ENCODE measurements at regions not wholly inside any gene's neighbourhood (a gene's known extent, or its start where the extent isn't known, plus 50 kb on each side); places are given as distances from the start of the nearest gene placed in this dataset.
A peak's percentile ranks its signal among the peaks of the same experiment; 100 is the strongest.

DNA sequence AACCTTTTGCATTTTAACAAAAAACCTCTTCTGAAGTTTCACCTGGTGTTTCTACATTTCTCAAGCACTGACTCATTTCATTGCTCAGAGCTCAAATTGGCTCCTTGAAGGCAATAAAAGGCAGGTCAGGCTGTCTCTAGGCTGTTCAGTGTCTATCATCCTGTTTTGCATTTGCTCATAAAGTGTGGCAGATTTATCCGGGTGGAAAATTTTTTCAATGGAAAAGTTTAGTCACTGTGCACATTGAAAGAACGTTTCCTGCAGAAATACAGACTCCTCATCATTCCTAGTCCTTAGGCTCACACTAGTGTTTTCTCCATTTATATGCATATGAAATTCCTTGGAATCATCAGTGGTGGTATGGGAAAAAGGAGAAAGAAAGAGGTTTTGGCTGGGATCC, 114.2 kb upstream of the DGKB start:
- peaks cover 4% of the 10 kb centered on the region for H3K4me1 ChIP-seq
- no peaks in the 10 kb centered on the region for H3K36me3 ChIP-seq
- H3K9me3 ChIP-seq, result no peaks in the 10 kb centered on the region
- TF ChIP-seq POLR2A (IDR thresholded peaks at IDR 0.05), result no peak
- no peak for TF ChIP-seq POLR2AphosphoS5 (IDR thresholded peaks at IDR 0.05)
- TF ChIP-seq, protein P1, sequence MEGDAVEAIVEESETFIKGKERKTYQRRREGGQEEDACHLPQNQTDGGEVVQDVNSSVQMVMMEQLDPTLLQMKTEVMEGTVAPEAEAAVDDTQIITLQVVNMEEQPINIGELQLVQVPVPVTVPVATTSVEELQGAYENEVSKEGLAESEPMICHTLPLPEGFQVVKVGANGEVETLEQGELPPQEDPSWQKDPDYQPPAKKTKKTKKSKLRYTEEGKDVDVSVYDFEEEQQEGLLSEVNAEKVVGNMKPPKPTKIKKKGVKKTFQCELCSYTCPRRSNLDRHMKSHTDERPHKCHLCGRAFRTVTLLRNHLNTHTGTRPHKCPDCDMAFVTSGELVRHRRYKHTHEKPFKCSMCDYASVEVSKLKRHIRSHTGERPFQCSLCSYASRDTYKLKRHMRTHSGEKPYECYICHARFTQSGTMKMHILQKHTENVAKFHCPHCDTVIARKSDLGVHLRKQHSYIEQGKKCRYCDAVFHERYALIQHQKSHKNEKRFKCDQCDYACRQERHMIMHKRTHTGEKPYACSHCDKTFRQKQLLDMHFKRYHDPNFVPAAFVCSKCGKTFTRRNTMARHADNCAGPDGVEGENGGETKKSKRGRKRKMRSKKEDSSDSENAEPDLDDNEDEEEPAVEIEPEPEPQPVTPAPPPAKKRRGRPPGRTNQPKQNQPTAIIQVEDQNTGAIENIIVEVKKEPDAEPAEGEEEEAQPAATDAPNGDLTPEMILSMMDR (IDR thresholded peaks at IDR 0.05), result no peak
- no peak for TF ChIP-seq EP300 (IDR thresholded peaks at IDR 0.05)
- H3K27ac ChIP-seq, result no peak overlapping the region
- no peak overlapping the region for H3K4me3 ChIP-seq
- no peak for DNase-seq (ENCODE audit: low spot score in 2 of 2)
- 26% methylated on average over 2 of the region's 2 CpGs for WGBS
- no peaks in the 10 kb centered on the region for H3K27me3 ChIP-seq

DNA sequence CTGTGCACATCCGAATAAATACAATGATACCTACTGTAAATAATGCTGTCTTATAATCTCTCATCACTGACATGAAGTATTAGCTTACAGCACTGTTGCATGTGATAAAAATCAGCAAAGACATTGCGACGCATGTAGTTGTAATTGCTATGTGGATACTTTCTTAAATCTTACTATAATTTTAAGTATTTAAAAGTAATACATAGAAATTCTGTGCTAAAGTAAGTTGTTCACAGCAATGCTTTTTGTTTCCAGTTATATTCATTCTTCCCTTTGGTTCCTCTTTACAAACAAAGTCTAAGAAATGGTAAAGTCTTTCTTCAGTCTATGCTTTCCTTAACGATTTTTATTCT, 113.7 kb upstream of the DGKB start:
- TF ChIP-seq, protein P1 (IDR thresholded peaks at IDR 0.05), result no peak
- no peak for TF ChIP-seq POLR2AphosphoS5 (IDR thresholded peaks at IDR 0.05)
- no peak for TF ChIP-seq POLR2A (IDR thresholded peaks at IDR 0.05)
- TF ChIP-seq EP300 (IDR thresholded peaks at IDR 0.05), result no peak
- Histone ChIP-seq H3K27ac (no peak overlapping the region), H3K9me3 (no peaks in the 10 kb centered on the region), H3K4me1 (peaks cover 4% of the 10 kb centered on the region), H3K36me3 (no peaks in the 10 kb centered on the region), H3K4me3 (no peak overlapping the region), H3K27me3 (no peaks in the 10 kb centered on the region)
- WGBS, result 18% methylated on average over 4 of the region's 4 CpGs
- DNase-seq (ENCODE audit: low spot score in 2 of 2), result no peak

DNA sequence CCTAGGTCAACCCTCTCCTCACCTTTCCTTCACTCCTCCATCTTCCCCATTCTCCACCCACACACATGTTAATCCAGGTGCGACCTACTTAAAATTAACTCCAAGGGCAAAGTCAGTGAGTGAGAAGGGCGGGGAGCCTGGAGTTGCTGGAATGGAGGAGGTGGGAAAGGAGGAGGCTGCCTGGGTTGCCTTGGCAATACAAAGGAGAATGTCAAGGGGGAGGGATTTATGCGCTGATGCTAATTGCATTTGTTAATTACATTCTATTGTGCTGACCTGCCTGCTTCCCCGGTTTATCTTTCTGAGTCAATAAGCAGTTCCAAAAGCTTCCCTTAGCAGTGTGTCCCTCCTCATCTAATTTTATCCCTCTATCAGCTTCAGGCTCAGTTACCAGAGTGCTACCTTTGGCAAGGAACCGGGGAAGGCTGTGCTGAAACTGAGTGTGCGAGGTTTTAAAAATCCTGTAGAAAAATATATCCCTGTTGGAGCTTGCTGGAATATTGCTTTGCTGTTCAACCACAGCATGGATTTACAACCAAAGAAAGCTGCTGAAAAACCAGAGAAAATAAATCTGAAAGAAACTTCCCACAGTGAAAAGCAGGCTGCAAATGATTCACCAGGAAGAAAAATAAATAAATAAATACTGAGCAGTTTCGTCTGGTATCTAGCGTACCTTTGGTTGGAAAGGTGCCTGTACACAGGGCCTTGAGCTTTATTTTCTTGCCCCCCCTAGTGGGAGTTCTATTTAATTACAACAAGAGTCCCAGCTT, 113.2 kb upstream of the DGKB start:
- Histone ChIP-seq H3K36me3 (no peaks in the 10 kb centered on the region), H3K27me3 (no peaks in the 10 kb centered on the region), H3K4me3 (peak overlapping the region; percentile 13), H3K9me3 (no peaks in the 10 kb centered on the region), H3K4me1 (peaks cover 4% of the 10 kb centered on the region), H3K27ac (peak overlapping the region; percentile 43)
- WGBS, result 25% methylated on average over 8 of the region's 8 CpGs
- no peak for TF ChIP-seq POLR2A (IDR thresholded peaks at IDR 0.05)
- TF ChIP-seq, protein P1 (IDR thresholded peaks at IDR 0.05), result peak; percentile 34 to 52
- TF ChIP-seq POLR2AphosphoS5 (IDR thresholded peaks at IDR 0.05), result no peak
- no peak for TF ChIP-seq EP300 (IDR thresholded peaks at IDR 0.05)
- no peak for DNase-seq (ENCODE audit: low spot score in 2 of 2)

DNA sequence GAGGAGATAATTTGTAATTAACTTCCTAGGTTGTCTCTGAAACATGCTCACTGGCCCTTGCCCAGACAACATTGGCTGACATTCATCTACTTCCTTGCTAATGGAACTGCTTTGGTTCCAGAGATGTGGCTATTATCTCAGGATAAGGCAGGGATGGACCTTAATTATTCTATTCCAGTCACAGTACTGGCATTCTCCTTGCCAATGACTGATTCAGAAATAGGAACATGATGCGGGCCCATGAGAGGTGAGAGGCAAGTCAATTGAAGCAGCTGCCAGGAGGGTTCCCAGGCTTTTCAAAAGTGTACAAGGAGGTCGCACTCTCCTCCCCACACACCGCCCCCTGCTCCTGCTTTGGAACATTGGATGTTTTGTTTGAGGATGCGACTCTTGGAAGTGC, 109.6 kb upstream of the DGKB start:
- WGBS, result 82% methylated on average over 4 of the region's 4 CpGs
- TF ChIP-seq EP300 (IDR thresholded peaks at IDR 0.05), result no peak
- TF ChIP-seq, protein P1 (IDR thresholded peaks at IDR 0.05), result no peak
- TF ChIP-seq POLR2AphosphoS5 (IDR thresholded peaks at IDR 0.05), result no peak
- no peak for DNase-seq (ENCODE audit: low spot score in 2 of 2)
- no peaks in the 10 kb centered on the region for H3K27me3 ChIP-seq
- H3K9me3 ChIP-seq, result no peaks in the 10 kb centered on the region
- no peaks in the 10 kb centered on the region for H3K36me3 ChIP-seq
- peaks cover 4% of the 10 kb centered on the region for H3K4me1 ChIP-seq
- H3K4me3 ChIP-seq, result no peak overlapping the region
- no peak overlapping the region for H3K27ac ChIP-seq

DNA sequence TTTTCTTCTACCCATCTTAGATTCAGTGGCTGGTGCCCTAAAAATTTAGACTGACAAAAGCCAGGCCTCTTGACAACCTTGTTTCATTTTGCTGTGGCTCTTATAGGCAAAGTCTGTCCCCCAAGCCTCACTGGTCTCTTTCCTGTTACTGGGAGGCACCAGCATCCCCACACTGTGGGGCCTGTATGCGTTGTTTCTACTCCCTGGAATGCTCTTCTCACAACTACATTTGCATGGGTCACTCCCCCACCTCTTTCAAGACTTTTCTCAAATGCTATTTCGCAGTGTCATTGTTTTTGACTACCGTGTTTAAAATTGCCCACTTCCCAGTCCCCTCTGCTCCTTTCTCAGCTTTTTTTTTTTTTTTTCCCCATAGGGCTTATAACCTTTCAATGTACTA, 108.7 kb upstream of the DGKB start:
- TF ChIP-seq EP300 (IDR thresholded peaks at IDR 0.05) (no peak), POLR2A (IDR thresholded peaks at IDR 0.05) (no peak), POLR2AphosphoS5 (IDR thresholded peaks at IDR 0.05) (no peak)
- TF ChIP-seq, protein P1 (IDR thresholded peaks at IDR 0.05), result no peak
- DNase-seq (ENCODE audit: low spot score in 2 of 2), result no peak
- H3K36me3 ChIP-seq, result no peaks in the 10 kb centered on the region
- H3K4me3 ChIP-seq, result no peak overlapping the region
- no peaks in the 10 kb centered on the region for H3K27me3 ChIP-seq
- H3K27ac ChIP-seq, result no peak overlapping the region
- WGBS, result 81% methylated on average over 3 of the region's 3 CpGs
- peaks cover 4% of the 10 kb centered on the region for H3K4me1 ChIP-seq
- no peaks in the 10 kb centered on the region for H3K9me3 ChIP-seq
